Testis (tissue), 2 donors: ENCODE measurements at regions not wholly inside any gene's neighbourhood (a gene's known extent, or its start where the extent isn't known, plus 50 kb on each side); places are given as distances from the start of the nearest gene placed in this dataset.

Experiments
- DNase-seq: peaks from one replicate; pipeline ENCODE4 v3.0.0-alpha.2; 2019
- H3K27ac ChIP-seq, 2 donors: fragments of 200-600 bp; sonication (generic); one replicate each; pipeline ENCODE4 v1.5.1; 2019
- H3K27me3 ChIP-seq: fragments of 200-600 bp; sonication (generic); one replicate; pipeline ENCODE4 v1.5.1; 2019
- H3K36me3 ChIP-seq: fragments of 200-600 bp; sonication (generic); one replicate; pipeline ENCODE4 v1.5.1; 2017; ENCODE audit warnings: low read depth; ENCODE audit errors: missing control alignments
- H3K4me1 ChIP-seq: fragments of 200-600 bp; sonication (generic); one replicate; pipeline ENCODE4 v1.5.1; 2019
- H3K4me3 ChIP-seq, 2 donors: fragments of 200-600 bp; sonication (generic); one replicate each; pipeline ENCODE4 v1.5.1; 2017 to 2019
- H3K9me3 ChIP-seq: fragments of 200-600 bp; sonication (generic); one replicate; pipeline ENCODE4 v1.5.1; 2017
- CTCF ChIP-seq, 3 experiments: fragments of 450-650 bp in 2 of 3; fragments of 200-600 bp in 1 of 3; sonication (generic) in 1 of 3; IDR thresholded peaks; one replicate each; pipeline ENCODE4 v1.5.1; 2016 to 2019; ENCODE audit warnings: antibody characterized with exemption in 3 of 3, mild to moderate bottlenecking in 2 of 3, moderate library complexity in 1 of 3
- POLR2A ChIP-seq: fragments of 450-650 bp; IDR thresholded peaks from one replicate; pipeline ENCODE4 v1.6.1; 2017; ENCODE audit warnings: antibody characterized with exemption, mild to moderate bottlenecking, moderate library complexity
- WGBS, 2 donors: methylation state at CpG; one replicate each; pipeline ENCODE4 v1.1.5; 2018; 5-methylcytosine and 5-hydroxymethylcytosine counted together
- intact Hi-C: fragments of 100-400 bp; cut with DNase I; formaldehyde crosslinking; loops from one replicate; pipeline ENCODE4 v1.15.1; 2023; ENCODE audit warnings: low total_unique reads

GRCh38 chr4:176558661-176559060 lies 234.1 kb downstream of the VEGFC start:
- Histone ChIP-seq H3K36me3 (no peaks in the 10 kb centered on the region), H3K9me3 (no peaks in the 10 kb centered on the region), H3K4me1 (no peaks in the 10 kb centered on the region), H3K4me3 (no peak overlapping the region), H3K27me3 (no peaks in the 10 kb centered on the region), H3K27ac (no peak overlapping the region)
- TF ChIP-seq CTCF (IDR thresholded peaks at IDR 0.05) (no peak), POLR2A (no peak)
- intact Hi-C loops, result no loop called here
- DNase-seq, result no peak
- WGBS, 2 donors, result 65 to 69% methylated on average over 5 of the region's 5 CpGs

GRCh38 chr4:176561368-176561767 lies 231.4 kb downstream of the VEGFC start:
- no peak overlapping the region for H3K4me3 ChIP-seq
- no peaks in the 10 kb centered on the region for H3K27me3 ChIP-seq
- no peaks in the 10 kb centered on the region for H3K36me3 ChIP-seq
- 72 to 95% methylated on average over 4 of the region's 4 CpGs for WGBS, 2 donors
- intact Hi-C loops, result no loop called here
- no peaks in the 10 kb centered on the region for H3K9me3 ChIP-seq
- no peak overlapping the region for H3K27ac ChIP-seq
- no peak for DNase-seq
- H3K4me1 ChIP-seq, result no peaks in the 10 kb centered on the region
- TF ChIP-seq CTCF (IDR thresholded peaks at IDR 0.05), result no peak
- no peak for TF ChIP-seq POLR2A

GRCh38 chr4:176563591-176563990 lies 229.1 kb downstream of the VEGFC start:
- TF ChIP-seq CTCF (IDR thresholded peaks at IDR 0.05) (no peak), POLR2A (no peak)
- Histone ChIP-seq H3K4me1 (no peaks in the 10 kb centered on the region), H3K27ac (no peak overlapping the region), H3K27me3 (no peaks in the 10 kb centered on the region), H3K9me3 (no peaks in the 10 kb centered on the region), H3K36me3 (no peaks in the 10 kb centered on the region), H3K4me3 (no peak overlapping the region)
- no peak for DNase-seq
- 59 to 69% methylated on average over 4 of the region's 4 CpGs for WGBS, 2 donors
- intact Hi-C loops, result no loop called here

- Histone ChIP-seq H3K4me3 (no peak overlapping the region), H3K9me3 (no peaks in the 10 kb centered on the region), H3K4me1 (no peaks in the 10 kb centered on the region), H3K27ac (no peak overlapping the region), H3K27me3 (no peaks in the 10 kb centered on the region), H3K36me3 (no peaks in the 10 kb centered on the region)
- no peak for DNase-seq
- no peak for TF ChIP-seq POLR2A
- 91 to 94% methylated on average over 2 of the region's 2 CpGs for WGBS, 2 donors
- intact Hi-C loops, result no loop called here
Observed at GRCh38 chr4:176565049-176565448, 227.7 kb downstream of the VEGFC start.

- H3K27ac ChIP-seq, result no peak overlapping the region
- no peaks in the 10 kb centered on the region for H3K4me1 ChIP-seq
- H3K9me3 ChIP-seq, result no peaks in the 10 kb centered on the region
- H3K4me3 ChIP-seq, result no peak overlapping the region
- H3K27me3 ChIP-seq, result no peaks in the 10 kb centered on the region
- intact Hi-C loops, result no loop called here
- no peak for TF ChIP-seq POLR2A
- no peak for TF ChIP-seq CTCF (IDR thresholded peaks at IDR 0.05)
- WGBS, 2 donors, result 65 to 74% methylated on average over 3 of the region's 3 CpGs
- DNase-seq, result no peak
- no peaks in the 10 kb centered on the region for H3K36me3 ChIP-seq
Observed at GRCh38 chr4:176566769-176567168, 226.0 kb downstream of the VEGFC start.
